Liver (tissue), 8 donors: ENCODE measurements at regions not wholly inside any gene's neighbourhood (a gene's known extent, or its start where the extent isn't known, plus 50 kb on each side); places are given as distances from the start of the nearest gene placed in this dataset.

ENCODE experiments used
- DNase-seq: peaks from one replicate; pipeline ENCODE4 v3.0.0-alpha.2; 2017; ENCODE audit warnings: low spot score
- H3K27ac ChIP-seq, 2 donors: one replicate each; pipeline ENCODE4 v1.7.0; 2013; ENCODE audit warnings: inconsistent platforms in 2 of 2, low read length in 2 of 2, control low read depth in 1 of 2, low read depth in 1 of 2, mild to moderate bottlenecking in 1 of 2
- H3K27me3 ChIP-seq, 4 donors: one replicate each; pipeline versions ENCODE4 v1.6.1 to v1.7.0; 2013; ENCODE audit warnings: low read length in 3 of 4, inconsistent platforms in 1 of 4, mild to moderate bottlenecking in 1 of 4, moderate library complexity in 1 of 4; ENCODE audit not compliant: control insufficient read depth in 4 of 4, insufficient read depth in 4 of 4
- H3K36me3 ChIP-seq, 4 donors: one replicate each; pipeline versions ENCODE4 v1.6.1 to v1.7.0; 2013; ENCODE audit warnings: low read length in 3 of 4, mild to moderate bottlenecking in 3 of 4, low read depth in 1 of 4, moderate library complexity in 1 of 4; ENCODE audit not compliant: control insufficient read depth in 4 of 4, insufficient read depth in 3 of 4
- H3K4me1 ChIP-seq, 4 donors: one replicate each; pipeline versions ENCODE4 v1.6.1 to v1.7.0; 2013; ENCODE audit warnings: low read length in 3 of 4, mild to moderate bottlenecking in 3 of 4, moderate library complexity in 1 of 4; ENCODE audit not compliant: control insufficient read depth in 4 of 4, insufficient read depth in 4 of 4
- H3K4me3 ChIP-seq, 3 donors: one replicate each; pipeline versions ENCODE4 v1.6.1 to v1.7.0; 2013; ENCODE audit warnings: low read length in 3 of 3, control low read depth in 1 of 3, low read depth in 1 of 3, mild to moderate bottlenecking in 1 of 3
- H3K9ac ChIP-seq, 2 donors: one replicate each; pipeline ENCODE4 v1.7.0; 2013; ENCODE audit warnings: low read length in 2 of 2, mild to moderate bottlenecking in 2 of 2, moderate library complexity in 2 of 2, control low read depth in 1 of 2, low read depth in 1 of 2
- H3K9me3 ChIP-seq, 4 donors: one replicate each; pipeline versions ENCODE4 v1.6.1 to v1.7.0; 2013; ENCODE audit warnings: low read length in 3 of 4; ENCODE audit not compliant: control insufficient read depth in 4 of 4
- EGR1 ChIP-seq, 2 donors: IDR thresholded peaks; 2 replicates each; pipeline ENCODE4 v1.6.1; 2016 to 2018; ENCODE audit warnings: antibody characterized with exemption in 2 of 2, low read depth in 2 of 2
- FOXA1 ChIP-seq: IDR thresholded peaks from 2 replicates; pipeline ENCODE4 v1.6.1; 2016; ENCODE audit warnings: antibody characterized with exemption
- FOXA2 ChIP-seq: IDR thresholded peaks from 2 replicates; pipeline ENCODE4 v1.6.1; 2016; ENCODE audit warnings: antibody characterized with exemption
- GABPA ChIP-seq, 2 donors: IDR thresholded peaks in 1 of 2; conservative IDR thresholded peaks in 1 of 2; 2 replicates each; pipeline ENCODE4 v1.6.1; 2016; ENCODE audit warnings: antibody characterized with exemption in 2 of 2, mild to moderate bottlenecking in 1 of 2, moderate library complexity in 1 of 2
- HNF4A ChIP-seq, 2 donors: conservative IDR thresholded peaks; 2 replicates each; pipeline ENCODE4 v1.6.1; 2016; ENCODE audit warnings: antibody characterized with exemption in 2 of 2, mild to moderate bottlenecking in 2 of 2
- HNF4G ChIP-seq: IDR thresholded peaks from 2 replicates; pipeline ENCODE4 v1.6.1; 2016; ENCODE audit warnings: antibody characterized with exemption
- JUND ChIP-seq, 2 donors: IDR thresholded peaks; 2 replicates each; pipeline ENCODE4 v1.6.1; 2016; ENCODE audit warnings: antibody characterized with exemption in 2 of 2
- NR2F2 ChIP-seq: IDR thresholded peaks from 2 replicates; pipeline ENCODE4 v1.6.1; 2016; ENCODE audit warnings: antibody characterized with exemption
- RAD21 ChIP-seq, 2 donors: IDR thresholded peaks; 2 replicates each; pipeline ENCODE4 v1.6.1; 2016; ENCODE audit warnings: antibody characterized with exemption in 2 of 2, mild to moderate bottlenecking in 2 of 2
- RXRA ChIP-seq, 2 donors: IDR thresholded peaks; 2 replicates each; pipeline ENCODE4 v1.6.1; 2017 to 2018; ENCODE audit warnings: antibody characterized with exemption in 2 of 2, mild to moderate bottlenecking in 1 of 2
- SP1 ChIP-seq: IDR thresholded peaks from 2 replicates; pipeline ENCODE4 v1.6.1; 2018; ENCODE audit warnings: antibody characterized with exemption, mild to moderate bottlenecking
- YY1 ChIP-seq: IDR thresholded peaks from 2 replicates; pipeline ENCODE4 v1.6.1; 2016; ENCODE audit warnings: antibody characterized with exemption, mild to moderate bottlenecking
- WGBS: extraction: QIAGEN DNeasy Blood & Tissue Kit; methylation state at CpG from one replicate; pipeline ENCODE4 v1.1.7; 2013; 5-methylcytosine and 5-hydroxymethylcytosine counted together
- TF ChIP-seq, protein P1 (sequence below): IDR thresholded peaks from 2 replicates; pipeline ENCODE4 v1.6.1; 2016; ENCODE audit warnings: antibody characterized with exemption
- TF ChIP-seq, protein P2 (sequence below): fragments of 150-350 bp; IDR thresholded peaks from 2 replicates; pipeline ENCODE4 v1.5.1; 2017; ENCODE audit warnings: improper control_type of control experiment, low read depth, low read length; ENCODE audit not compliant: missing input control
- TF ChIP-seq, protein P3 (sequence below): IDR thresholded peaks from 2 replicates; pipeline ENCODE4 v1.6.1; 2016; ENCODE audit warnings: antibody characterized with exemption
- TF ChIP-seq, protein P4 (sequence below): IDR thresholded peaks from 2 replicates; pipeline ENCODE4 v1.6.1; 2016; ENCODE audit warnings: antibody characterized with exemption, mild to moderate bottlenecking
- TF ChIP-seq, protein P5 (sequence below): IDR thresholded peaks from 2 replicates; pipeline ENCODE4 v1.6.1; 2016; ENCODE audit warnings: antibody characterized with exemption
- donor health status: healthy.
- donor health status: healthy.
- donor health status: healthy.
- donor health status: healthy.
- donor health status: healthy.

DNA sequence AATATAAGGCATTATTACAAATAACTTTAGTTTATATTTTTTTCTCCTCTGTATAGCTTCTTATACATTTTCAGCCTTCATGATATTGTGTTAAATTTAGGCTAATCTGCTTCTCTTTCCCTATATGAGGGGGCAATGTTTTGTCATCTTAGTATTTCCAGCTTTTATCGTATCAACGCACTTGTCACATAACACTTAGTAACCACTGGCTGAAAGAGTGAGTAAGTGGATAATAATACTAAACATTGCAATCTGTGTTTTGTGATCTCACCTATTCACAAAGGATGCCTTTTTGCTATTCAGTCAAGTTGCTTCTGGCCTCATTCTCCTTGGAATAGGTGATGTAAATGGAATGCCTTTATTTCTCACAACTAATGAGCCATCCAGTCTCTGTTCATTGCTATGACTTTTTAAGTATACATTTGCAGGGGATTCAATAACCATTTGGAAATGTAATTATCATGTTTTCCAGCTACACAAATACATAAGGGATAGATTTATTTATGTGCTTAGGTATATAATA, 260.9 kb downstream of the BMP4 start:
- Histone ChIP-seq H3K27ac (no peak overlapping the region), H3K9me3 (no peaks in the 10 kb centered on the region), H3K27me3 (no peaks in the 10 kb centered on the region), H3K4me3 (no peak overlapping the region), H3K4me1 (no peaks in the 10 kb centered on the region), H3K9ac (no peak overlapping the region), H3K36me3 (no peaks in the 10 kb centered on the region)
- no peak for DNase-seq
- TF ChIP-seq GABPA (IDR thresholded peaks at IDR 0.05 in 1 of 2, conservative IDR thresholded peaks at IDR 0.05 in 1 of 2) (no peak), NR2F2 (no peak), SP1 (no peak), FOXA2 (no peak), JUND (IDR thresholded peaks at IDR 0.05) (no peak), EGR1 (IDR thresholded peaks at IDR 0.05; ENCODE audit: low read depth in 2 of 2) (no peak), RAD21 (IDR thresholded peaks at IDR 0.05) (no peak)
- TF ChIP-seq, protein P1, sequence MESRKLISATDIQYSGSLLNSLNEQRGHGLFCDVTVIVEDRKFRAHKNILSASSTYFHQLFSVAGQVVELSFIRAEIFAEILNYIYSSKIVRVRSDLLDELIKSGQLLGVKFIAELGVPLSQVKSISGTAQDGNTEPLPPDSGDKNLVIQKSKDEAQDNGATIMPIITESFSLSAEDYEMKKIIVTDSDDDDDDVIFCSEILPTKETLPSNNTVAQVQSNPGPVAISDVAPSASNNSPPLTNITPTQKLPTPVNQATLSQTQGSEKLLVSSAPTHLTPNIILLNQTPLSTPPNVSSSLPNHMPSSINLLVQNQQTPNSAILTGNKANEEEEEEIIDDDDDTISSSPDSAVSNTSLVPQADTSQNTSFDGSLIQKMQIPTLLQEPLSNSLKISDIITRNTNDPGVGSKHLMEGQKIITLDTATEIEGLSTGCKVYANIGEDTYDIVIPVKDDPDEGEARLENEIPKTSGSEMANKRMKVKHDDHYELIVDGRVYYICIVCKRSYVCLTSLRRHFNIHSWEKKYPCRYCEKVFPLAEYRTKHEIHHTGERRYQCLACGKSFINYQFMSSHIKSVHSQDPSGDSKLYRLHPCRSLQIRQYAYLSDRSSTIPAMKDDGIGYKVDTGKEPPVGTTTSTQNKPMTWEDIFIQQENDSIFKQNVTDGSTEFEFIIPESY = no peak
- WGBS = 98% methylated on average over 2 of the region's 2 CpGs

DNA sequence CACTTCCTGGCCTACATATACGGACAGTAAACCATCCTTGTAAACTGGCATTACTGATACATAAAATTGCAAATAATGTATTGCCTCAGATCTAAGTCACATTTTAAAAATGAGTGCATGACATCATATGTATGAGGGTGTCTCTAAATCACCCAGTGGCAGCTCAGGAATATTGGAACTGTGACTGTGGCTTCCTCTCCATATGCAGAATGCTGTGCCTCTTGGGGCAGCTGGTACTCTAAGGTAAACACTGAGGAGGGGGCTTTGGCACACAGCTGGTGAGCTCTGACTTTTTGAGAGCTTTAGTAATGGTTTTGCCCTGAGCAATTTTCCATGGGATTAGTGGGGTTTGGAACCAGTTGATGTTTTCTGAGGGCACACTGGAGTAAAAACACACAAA, 263.7 kb downstream of the BMP4 start:
- Histone ChIP-seq H3K9ac (no peak overlapping the region), H3K4me3 (no peak overlapping the region), H3K27ac (no peak overlapping the region), H3K9me3 (no peaks in the 10 kb centered on the region), H3K27me3 (no peaks in the 10 kb centered on the region), H3K36me3 (no peaks in the 10 kb centered on the region), H3K4me1 (no peaks in the 10 kb centered on the region)
- WGBS = 82% methylated on average over 1 of the region's 1 CpG
- no peak for TF ChIP-seq SP1
- TF ChIP-seq, protein P2, sequence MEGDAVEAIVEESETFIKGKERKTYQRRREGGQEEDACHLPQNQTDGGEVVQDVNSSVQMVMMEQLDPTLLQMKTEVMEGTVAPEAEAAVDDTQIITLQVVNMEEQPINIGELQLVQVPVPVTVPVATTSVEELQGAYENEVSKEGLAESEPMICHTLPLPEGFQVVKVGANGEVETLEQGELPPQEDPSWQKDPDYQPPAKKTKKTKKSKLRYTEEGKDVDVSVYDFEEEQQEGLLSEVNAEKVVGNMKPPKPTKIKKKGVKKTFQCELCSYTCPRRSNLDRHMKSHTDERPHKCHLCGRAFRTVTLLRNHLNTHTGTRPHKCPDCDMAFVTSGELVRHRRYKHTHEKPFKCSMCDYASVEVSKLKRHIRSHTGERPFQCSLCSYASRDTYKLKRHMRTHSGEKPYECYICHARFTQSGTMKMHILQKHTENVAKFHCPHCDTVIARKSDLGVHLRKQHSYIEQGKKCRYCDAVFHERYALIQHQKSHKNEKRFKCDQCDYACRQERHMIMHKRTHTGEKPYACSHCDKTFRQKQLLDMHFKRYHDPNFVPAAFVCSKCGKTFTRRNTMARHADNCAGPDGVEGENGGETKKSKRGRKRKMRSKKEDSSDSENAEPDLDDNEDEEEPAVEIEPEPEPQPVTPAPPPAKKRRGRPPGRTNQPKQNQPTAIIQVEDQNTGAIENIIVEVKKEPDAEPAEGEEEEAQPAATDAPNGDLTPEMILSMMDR = no peak
- TF ChIP-seq HNF4A (conservative IDR thresholded peaks at IDR 0.05) = no peak
- TF ChIP-seq, protein P3, sequence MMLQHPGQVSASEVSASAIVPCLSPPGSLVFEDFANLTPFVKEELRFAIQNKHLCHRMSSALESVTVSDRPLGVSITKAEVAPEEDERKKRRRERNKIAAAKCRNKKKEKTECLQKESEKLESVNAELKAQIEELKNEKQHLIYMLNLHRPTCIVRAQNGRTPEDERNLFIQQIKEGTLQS = no peak
- TF ChIP-seq JUND (IDR thresholded peaks at IDR 0.05) = no peak
- TF ChIP-seq YY1 = no peak
- TF ChIP-seq NR2F2 = no peak
- no peak for TF ChIP-seq EGR1 (IDR thresholded peaks at IDR 0.05; ENCODE audit: low read depth in 2 of 2)
- TF ChIP-seq RXRA (IDR thresholded peaks at IDR 0.05) = no peak
- no peak for TF ChIP-seq FOXA2
- no peak for DNase-seq

DNA sequence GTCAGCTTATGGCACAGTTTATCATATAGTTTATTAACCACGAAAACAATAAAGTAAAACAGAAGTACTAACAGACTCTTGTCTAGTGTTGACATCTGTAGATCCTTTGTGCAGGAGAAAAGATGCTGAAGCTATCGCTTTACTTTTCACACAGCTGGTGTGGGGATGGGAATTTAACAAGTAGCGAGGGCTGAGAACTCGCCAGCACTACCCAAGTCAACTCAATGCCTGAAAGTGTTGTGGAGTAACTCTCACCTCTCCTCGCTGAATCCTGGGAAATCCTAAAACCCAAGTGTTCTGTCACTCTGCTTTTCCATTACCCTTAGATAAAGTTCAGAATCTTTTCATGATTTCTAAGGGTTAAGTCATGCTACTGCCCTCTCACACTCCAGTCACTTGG, 264.2 kb downstream of the BMP4 start:
- Histone ChIP-seq H3K4me1 (no peaks in the 10 kb centered on the region), H3K4me3 (no peak overlapping the region), H3K27me3 (no peaks in the 10 kb centered on the region), H3K36me3 (no peaks in the 10 kb centered on the region), H3K9me3 (no peaks in the 10 kb centered on the region), H3K27ac (no peak overlapping the region), H3K9ac (no peak overlapping the region)
- 93% methylated on average over 5 of the region's 5 CpGs for WGBS
- no peak for DNase-seq
- no peak for TF ChIP-seq FOXA1
- no peak for TF ChIP-seq NR2F2
- no peak for TF ChIP-seq RXRA (IDR thresholded peaks at IDR 0.05)
- no peak for TF ChIP-seq FOXA2
- no peak for TF ChIP-seq EGR1 (IDR thresholded peaks at IDR 0.05; ENCODE audit: low read depth in 2 of 2)
- TF ChIP-seq HNF4A (conservative IDR thresholded peaks at IDR 0.05) = no peak
- TF ChIP-seq GABPA (IDR thresholded peaks at IDR 0.05 in 1 of 2, conservative IDR thresholded peaks at IDR 0.05 in 1 of 2) = no peak
- no peak for TF ChIP-seq RAD21 (IDR thresholded peaks at IDR 0.05)
- TF ChIP-seq, protein P4, sequence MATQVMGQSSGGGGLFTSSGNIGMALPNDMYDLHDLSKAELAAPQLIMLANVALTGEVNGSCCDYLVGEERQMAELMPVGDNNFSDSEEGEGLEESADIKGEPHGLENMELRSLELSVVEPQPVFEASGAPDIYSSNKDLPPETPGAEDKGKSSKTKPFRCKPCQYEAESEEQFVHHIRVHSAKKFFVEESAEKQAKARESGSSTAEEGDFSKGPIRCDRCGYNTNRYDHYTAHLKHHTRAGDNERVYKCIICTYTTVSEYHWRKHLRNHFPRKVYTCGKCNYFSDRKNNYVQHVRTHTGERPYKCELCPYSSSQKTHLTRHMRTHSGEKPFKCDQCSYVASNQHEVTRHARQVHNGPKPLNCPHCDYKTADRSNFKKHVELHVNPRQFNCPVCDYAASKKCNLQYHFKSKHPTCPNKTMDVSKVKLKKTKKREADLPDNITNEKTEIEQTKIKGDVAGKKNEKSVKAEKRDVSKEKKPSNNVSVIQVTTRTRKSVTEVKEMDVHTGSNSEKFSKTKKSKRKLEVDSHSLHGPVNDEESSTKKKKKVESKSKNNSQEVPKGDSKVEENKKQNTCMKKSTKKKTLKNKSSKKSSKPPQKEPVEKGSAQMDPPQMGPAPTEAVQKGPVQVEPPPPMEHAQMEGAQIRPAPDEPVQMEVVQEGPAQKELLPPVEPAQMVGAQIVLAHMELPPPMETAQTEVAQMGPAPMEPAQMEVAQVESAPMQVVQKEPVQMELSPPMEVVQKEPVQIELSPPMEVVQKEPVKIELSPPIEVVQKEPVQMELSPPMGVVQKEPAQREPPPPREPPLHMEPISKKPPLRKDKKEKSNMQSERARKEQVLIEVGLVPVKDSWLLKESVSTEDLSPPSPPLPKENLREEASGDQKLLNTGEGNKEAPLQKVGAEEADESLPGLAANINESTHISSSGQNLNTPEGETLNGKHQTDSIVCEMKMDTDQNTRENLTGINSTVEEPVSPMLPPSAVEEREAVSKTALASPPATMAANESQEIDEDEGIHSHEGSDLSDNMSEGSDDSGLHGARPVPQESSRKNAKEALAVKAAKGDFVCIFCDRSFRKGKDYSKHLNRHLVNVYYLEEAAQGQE = no peak
- no peak for TF ChIP-seq HNF4G
- TF ChIP-seq, protein P2 = no peak
- TF ChIP-seq YY1 = no peak
- no peak for TF ChIP-seq JUND (IDR thresholded peaks at IDR 0.05)
- TF ChIP-seq, protein P5, sequence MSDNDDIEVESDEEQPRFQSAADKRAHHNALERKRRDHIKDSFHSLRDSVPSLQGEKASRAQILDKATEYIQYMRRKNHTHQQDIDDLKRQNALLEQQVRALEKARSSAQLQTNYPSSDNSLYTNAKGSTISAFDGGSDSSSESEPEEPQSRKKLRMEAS = no peak
